HCT116 (cell line): ENCODE measurements at regions not wholly inside any gene's neighbourhood (a gene's known extent, or its start where the extent isn't known, plus 50 kb on each side); places are given as distances from the start of the nearest gene placed in this dataset.

Experiments
- JUND ChIP-seq: IDR thresholded peaks from 2 replicates; pipeline ENCODE4 v1.6.1; 2012
- POLR2A ChIP-seq: IDR thresholded peaks from 2 replicates; pipeline ENCODE4 v1.7.0; 2011; ENCODE audit warnings: borderline replicate concordance; ENCODE audit not compliant: insufficient read depth, insufficient read length; ENCODE audit errors: extremely low read depth
- RAD21 ChIP-seq: IDR thresholded peaks from 2 replicates; pipeline ENCODE4 v1.6.1; 2012; ENCODE audit warnings: low read depth, mild to moderate bottlenecking
- YY1 ChIP-seq: IDR thresholded peaks from 2 replicates; pipeline ENCODE4 v1.6.1; 2011; ENCODE audit warnings: low read length, low read depth, moderate library complexity, mild to moderate bottlenecking; ENCODE audit not compliant: insufficient replicate concordance; ENCODE audit errors: extremely low read depth
- ZNF274 ChIP-seq: fragments of 200-500 bp; sonication (Bioruptor generic); IDR thresholded peaks from 2 replicates; pipeline ENCODE4 v1.6.1; 2014; ENCODE audit warnings: mild to moderate bottlenecking, low read depth, low read length, inconsistent platforms
- TF ChIP-seq, protein P1 (sequence below), 3 experiments: fragments of 200-600 bp in 1 of 3; sonication (generic) in 1 of 3; IDR thresholded peaks in 2 of 3; conservative IDR thresholded peaks in 1 of 3; 2 replicates each; pipeline ENCODE4 v1.5.1; 2012 to 2017; ENCODE audit warnings: low read depth in 2 of 3, low read length in 2 of 3, antibody characterized with exemption in 1 of 3, borderline replicate concordance in 1 of 3, control low read depth in 1 of 3, mild to moderate bottlenecking in 1 of 3, mixed read lengths in 1 of 3, mixed run types in 1 of 3, moderate library complexity in 1 of 3; ENCODE audit not compliant: insufficient read depth in 1 of 3

DNA sequence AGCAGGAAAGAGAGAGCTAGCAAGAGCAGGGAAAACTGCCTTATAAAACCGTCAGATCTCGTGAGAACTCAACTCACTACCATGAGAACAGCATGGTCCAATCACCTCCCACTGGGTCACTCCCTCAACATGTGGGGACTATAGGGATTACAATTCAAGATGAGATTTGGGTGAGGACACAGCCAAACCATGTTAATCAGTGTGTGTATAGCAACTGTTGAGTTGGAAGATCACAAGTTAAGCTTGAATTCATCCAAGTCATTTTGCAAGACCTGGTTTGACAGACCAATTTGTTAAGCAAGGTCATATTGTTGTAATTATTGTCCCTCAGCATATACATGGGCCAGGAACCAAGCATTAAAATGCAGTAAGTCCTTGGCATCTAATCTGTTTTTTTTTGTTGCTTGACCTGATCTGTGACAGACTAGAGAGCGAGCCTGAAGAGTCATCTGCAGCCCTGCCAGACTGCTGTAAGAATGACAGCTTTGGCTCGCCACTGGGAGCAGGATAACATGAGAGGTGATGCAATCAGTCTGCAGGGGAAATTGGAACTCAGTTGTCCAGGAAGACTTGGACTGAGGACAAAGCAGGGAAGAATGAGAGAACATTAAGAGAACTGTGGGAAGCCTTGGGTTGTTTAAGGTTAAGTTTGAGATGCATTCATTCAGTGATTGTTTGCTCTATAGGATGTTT, 297.6 kb upstream of the SEL1L start:
- TF ChIP-seq JUND (no peak), RAD21 (no peak), ZNF274 (no peak), POLR2A (no peak), YY1 (no peak)
- TF ChIP-seq, protein P1, sequence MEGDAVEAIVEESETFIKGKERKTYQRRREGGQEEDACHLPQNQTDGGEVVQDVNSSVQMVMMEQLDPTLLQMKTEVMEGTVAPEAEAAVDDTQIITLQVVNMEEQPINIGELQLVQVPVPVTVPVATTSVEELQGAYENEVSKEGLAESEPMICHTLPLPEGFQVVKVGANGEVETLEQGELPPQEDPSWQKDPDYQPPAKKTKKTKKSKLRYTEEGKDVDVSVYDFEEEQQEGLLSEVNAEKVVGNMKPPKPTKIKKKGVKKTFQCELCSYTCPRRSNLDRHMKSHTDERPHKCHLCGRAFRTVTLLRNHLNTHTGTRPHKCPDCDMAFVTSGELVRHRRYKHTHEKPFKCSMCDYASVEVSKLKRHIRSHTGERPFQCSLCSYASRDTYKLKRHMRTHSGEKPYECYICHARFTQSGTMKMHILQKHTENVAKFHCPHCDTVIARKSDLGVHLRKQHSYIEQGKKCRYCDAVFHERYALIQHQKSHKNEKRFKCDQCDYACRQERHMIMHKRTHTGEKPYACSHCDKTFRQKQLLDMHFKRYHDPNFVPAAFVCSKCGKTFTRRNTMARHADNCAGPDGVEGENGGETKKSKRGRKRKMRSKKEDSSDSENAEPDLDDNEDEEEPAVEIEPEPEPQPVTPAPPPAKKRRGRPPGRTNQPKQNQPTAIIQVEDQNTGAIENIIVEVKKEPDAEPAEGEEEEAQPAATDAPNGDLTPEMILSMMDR (IDR thresholded peaks at IDR 0.05 in 2 of 3, conservative IDR thresholded peaks at IDR 0.05 in 1 of 3; ENCODE audit: borderline replicate concordance in 1 of 3, insufficient read depth in 1 of 3, low read depth in 2 of 3, low read length in 2 of 3): no peak
